HTR-8/SVneo (cell line): ENCODE measurements at regions not wholly inside any gene's neighbourhood (a gene's known extent, or its start where the extent isn't known, plus 50 kb on each side); places are given as distances from the start of the nearest gene placed in this dataset.
"Not testable (repeated sequence)": the region's sequence is repeated elsewhere in the genome, so short reads cannot be mapped to it uniquely, and the experiment has no call there.

Source experiments
- DNase-seq: peaks from one replicate; pipeline ENCODE4 v3.0.0; 2011; ENCODE audit warnings: low spot score, mixed read lengths; ENCODE audit not compliant: insufficient read length
- FAIRE-seq: peaks from 2 replicates; lab custom pipeline; 2011; peaks lifted over from hg19 to GRCh38; lab: Jason Lieb, UNC

GRCh38 chr10:37480596-37480995 is 355.2 kb downstream of the ANKRD30A start:
- FAIRE-seq, DNase-seq: not testable (repeated sequence)

- no peak for DNase-seq
- no peak for FAIRE-seq
Measured at GRCh38 chr10:37479469-37479868, 354.1 kb downstream of the ANKRD30A start.

GRCh38 chr10:37478381-37478780 is 353.0 kb downstream of the ANKRD30A start:
- DNase-seq (no peak), FAIRE-seq (no peak)

GRCh38 chr10:37476285-37476684 is 350.9 kb downstream of the ANKRD30A start:
- no peak for DNase-seq
- no peak for FAIRE-seq

DNA sequence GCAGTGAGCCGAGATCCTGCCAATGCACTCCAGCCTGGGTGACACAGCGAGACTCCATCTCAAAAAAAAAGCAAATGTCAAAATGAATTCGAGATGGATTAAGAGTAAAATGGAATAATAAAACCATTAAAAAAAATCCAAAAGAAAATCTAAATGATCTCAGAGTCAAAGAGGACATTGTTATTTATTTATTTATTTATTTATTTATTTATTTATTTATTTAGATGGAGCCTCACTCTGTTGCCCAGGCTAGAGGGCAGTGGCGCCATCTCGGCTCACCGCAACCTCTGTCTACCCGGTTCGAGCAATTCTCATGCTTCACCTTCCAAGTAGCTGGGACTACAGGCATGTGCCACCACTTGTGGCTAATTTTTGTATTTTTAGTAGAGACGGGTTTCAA is 349.2 kb downstream of the ANKRD30A start:
- DNase-seq = no peak
- no peak for FAIRE-seq

DNA sequence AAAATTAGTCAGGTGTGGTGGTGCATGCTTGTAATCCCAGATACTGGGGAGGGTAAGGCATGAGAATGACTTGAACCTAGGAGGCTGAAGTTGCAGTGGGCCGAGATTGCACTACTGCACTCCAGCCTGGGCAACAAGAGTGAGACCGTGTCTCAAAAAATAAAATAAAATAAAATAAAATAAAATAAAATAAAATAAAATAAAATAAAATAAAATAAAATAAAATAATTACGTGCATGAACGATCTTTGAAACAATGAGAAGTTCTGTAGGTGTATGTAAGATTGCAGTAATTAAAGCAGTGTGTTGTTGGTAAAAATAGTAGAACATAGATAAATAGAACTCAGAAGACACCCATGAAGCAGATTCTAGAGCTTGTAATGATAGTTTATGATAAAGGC is 348.5 kb downstream of the ANKRD30A start:
- no peak for DNase-seq
- FAIRE-seq = no peak

DNA sequence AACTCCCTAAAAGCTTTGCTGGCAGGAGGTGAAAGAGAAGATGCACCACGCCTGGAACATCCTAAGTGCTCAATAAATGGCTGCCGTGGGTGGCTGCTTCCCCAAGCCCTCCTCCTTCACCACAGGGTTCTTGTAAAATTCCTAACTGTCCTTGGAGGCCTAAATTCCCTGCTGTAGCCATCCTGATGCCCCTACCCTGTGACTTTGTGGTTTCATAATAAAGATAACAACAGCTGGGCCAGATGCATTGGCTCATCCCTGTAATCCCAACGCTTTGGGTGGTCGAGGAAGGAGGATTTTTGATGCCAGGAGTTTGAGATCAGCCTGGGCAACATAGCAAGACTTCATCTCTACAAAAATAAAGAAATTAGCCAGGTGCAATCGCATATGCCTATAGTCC is 341.8 kb downstream of the ANKRD30A start:
- DNase-seq = no peak
- FAIRE-seq = no peak

GRCh38 chr10:37456456-37456855 is 331.1 kb downstream of the ANKRD30A start:
- DNase-seq = no peak
- FAIRE-seq = no peak

DNA sequence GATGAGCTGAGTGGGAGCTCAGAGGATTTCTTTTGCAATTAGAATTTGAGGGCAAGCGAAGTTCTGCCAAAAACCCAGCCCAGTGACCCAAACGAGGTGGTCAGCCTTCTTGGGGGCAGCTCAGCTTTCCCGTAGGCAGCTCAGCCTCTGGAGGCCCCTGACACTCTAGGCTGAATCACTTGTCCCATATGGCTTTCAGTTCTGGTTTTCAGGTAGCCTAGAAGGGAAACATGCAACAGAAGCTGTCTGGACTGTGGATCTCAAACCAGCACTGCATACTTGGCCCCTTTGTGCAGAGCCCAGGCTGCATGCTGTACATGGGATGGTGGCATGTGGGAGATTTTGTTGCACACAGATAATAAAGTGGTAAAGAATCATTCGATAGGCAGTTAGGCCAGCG is 322.8 kb downstream of the ANKRD30A start:
- FAIRE-seq (no peak), DNase-seq (no peak)

DNA sequence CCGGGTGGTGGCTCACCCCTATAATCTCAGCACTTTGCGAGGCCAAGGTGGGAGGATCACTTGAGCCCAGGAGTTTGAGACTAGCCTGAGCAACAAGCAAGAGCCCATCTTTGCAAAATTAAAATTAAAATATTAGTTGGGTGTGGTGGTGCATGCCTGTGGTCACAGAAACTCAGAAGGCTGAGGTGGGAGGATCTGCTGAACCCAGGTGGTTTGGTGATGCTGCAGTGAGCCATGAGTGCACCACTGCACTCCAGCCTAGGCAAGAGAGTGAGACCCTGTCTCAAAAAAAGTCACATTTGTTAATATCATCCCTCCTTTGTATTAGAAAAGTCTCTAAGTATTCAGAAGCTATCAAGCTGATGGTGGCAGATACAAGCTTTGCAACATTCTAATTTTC is 317.5 kb downstream of the ANKRD30A start:
- DNase-seq (no peak), FAIRE-seq (no peak)

DNA sequence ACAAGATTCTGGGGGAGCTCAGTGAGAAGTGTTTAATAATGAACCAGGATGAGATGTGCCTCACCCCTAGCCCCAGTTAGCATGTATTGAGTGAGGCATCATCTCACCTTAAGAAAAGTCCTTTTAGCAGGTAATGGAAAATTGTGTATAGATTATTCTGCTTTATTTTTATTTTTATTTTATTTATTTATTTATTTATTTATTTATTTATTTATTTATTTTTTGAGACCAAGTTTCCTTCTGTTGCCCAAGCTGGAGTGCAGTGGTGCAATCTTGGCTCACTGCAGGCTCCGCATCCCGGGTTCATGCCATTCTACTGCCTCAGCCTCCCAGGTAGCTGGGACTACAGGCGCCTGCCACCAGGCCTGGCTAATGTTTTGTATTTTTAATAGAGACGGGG is 315.8 kb downstream of the ANKRD30A start:
- not testable (repeated sequence) for FAIRE-seq, DNase-seq

DNA sequence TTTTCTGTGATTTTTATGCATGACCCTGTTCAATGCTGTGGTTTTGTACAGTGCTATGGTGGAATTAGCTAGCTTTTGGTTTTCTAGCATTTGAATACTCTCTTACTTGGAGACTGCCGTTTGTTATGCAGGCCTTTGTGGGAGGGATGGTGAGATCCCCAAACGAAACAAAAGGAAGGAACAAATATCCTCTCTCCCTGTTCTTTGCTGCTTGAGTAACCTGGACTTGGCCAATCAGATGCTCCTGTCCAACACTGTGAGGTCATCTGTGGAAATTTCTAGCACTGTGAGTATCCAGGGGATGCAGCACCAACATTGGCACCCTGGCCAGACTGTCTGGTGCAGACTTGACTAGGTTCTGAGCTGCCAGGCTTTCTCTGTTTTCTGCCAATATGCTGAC is 314.4 kb downstream of the ANKRD30A start:
- no peak for DNase-seq
- FAIRE-seq = no peak

- DNase-seq (no peak), FAIRE-seq (no peak)
Measured at GRCh38 chr10:37436357-37436756, 311.0 kb downstream of the ANKRD30A start.

DNA sequence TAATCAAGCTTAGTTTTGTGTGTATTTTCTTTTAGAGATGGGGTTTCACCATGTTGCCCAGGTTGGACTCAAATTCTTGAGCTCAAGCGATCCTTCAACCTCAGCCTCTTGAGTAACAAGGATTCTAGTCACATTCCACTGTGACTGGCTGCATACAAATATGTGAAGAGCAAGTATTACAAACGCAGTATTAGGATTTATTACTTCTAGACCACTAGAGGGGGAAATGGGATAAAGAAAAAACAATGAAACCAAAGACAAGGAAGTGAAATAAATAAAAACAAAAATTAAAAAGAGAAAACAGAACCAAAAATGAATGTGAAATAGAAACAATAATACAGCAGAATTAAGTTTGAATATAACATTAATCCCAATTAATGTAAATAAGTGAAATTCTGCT is 308.7 kb downstream of the ANKRD30A start:
- FAIRE-seq = no peak
- no peak for DNase-seq
